ENCODE measurements at regions not wholly inside any gene's neighbourhood (a gene's known extent, or its start where the extent isn't known, plus 50 kb on each side); places are given as distances from the start of the nearest gene placed in this dataset.
"Not testable (repeated sequence)": the region's sequence is repeated elsewhere in the genome, so short reads cannot be mapped to it uniquely, and the experiment has no call there.

GRCh38 chr5:36450229-36451014 lies 148.7 kb upstream of the RANBP3L start:
- H3K9ac ChIP-seq (ENCODE audit: low read length): no peak overlapping the region
- no peaks in the 10 kb centered on the region for H3K36me3 ChIP-seq (ENCODE audit: control insufficient read depth, insufficient read depth, low read length, severe bottlenecking)
- DNase-seq (ENCODE audit: low read depth): peak; percentile 36
- no peaks in the 10 kb centered on the region for H3K9me3 ChIP-seq (ENCODE audit: control insufficient read depth, low read length)
- H3K27me3 ChIP-seq (replicated peaks; ENCODE audit: control insufficient read depth, insufficient read depth, low read length): no peaks in the 10 kb centered on the region
- H3K4me3 ChIP-seq (ENCODE audit: low read length): peak overlapping the region; percentile 2
- H3K4me1 ChIP-seq (ENCODE audit: control insufficient read depth, insufficient read depth, low read length): peaks cover 9% of the 10 kb centered on the region

GRCh38 chr5:36452424-36453006 lies 150.8 kb upstream of the RANBP3L start:
- H3K27me3 ChIP-seq (replicated peaks; ENCODE audit: control insufficient read depth, insufficient read depth, low read length): no peaks in the 10 kb centered on the region
- no peak overlapping the region for H3K9ac ChIP-seq (ENCODE audit: low read length)
- H3K9me3 ChIP-seq (ENCODE audit: control insufficient read depth, low read length): no peaks in the 10 kb centered on the region
- no peak overlapping the region for H3K4me3 ChIP-seq (ENCODE audit: low read length)
- DNase-seq (ENCODE audit: low read depth): no peak
- peaks cover 9% of the 10 kb centered on the region for H3K4me1 ChIP-seq (ENCODE audit: control insufficient read depth, insufficient read depth, low read length)
- H3K36me3 ChIP-seq (ENCODE audit: control insufficient read depth, insufficient read depth, low read length, severe bottlenecking): no peaks in the 10 kb centered on the region

GRCh38 chr5:36457511-36458270 lies 148.7 kb upstream of the SLC1A3 start:
- Histone ChIP-seq H3K4me3 (ENCODE audit: low read length) (no peak overlapping the region), H3K9me3 (ENCODE audit: control insufficient read depth, low read length) (no peaks in the 10 kb centered on the region), H3K36me3 (ENCODE audit: control insufficient read depth, insufficient read depth, low read length, severe bottlenecking) (no peaks in the 10 kb centered on the region), H3K27me3 (replicated peaks; ENCODE audit: control insufficient read depth, insufficient read depth, low read length) (peaks cover 3% of the 10 kb centered on the region), H3K4me1 (ENCODE audit: control insufficient read depth, insufficient read depth, low read length) (peaks cover 5% of the 10 kb centered on the region), H3K9ac (ENCODE audit: low read length) (no peak overlapping the region)
- no peak for DNase-seq (ENCODE audit: low read depth)

- Histone ChIP-seq H3K9ac (ENCODE audit: low read length) (no peak overlapping the region), H3K4me3 (ENCODE audit: low read length) (no peak overlapping the region), H3K27me3 (replicated peaks; ENCODE audit: control insufficient read depth, insufficient read depth, low read length) (peaks cover 4% of the 10 kb centered on the region), H3K4me1 (ENCODE audit: control insufficient read depth, insufficient read depth, low read length) (peaks cover 5% of the 10 kb centered on the region), H3K36me3 (ENCODE audit: control insufficient read depth, insufficient read depth, low read length, severe bottlenecking) (no peaks in the 10 kb centered on the region), H3K9me3 (ENCODE audit: control insufficient read depth, low read length) (no peaks in the 10 kb centered on the region)
- DNase-seq (ENCODE audit: low read depth): no peak
Measured at GRCh38 chr5:36458746-36459145, 147.7 kb upstream of the SLC1A3 start.

- H3K27me3 ChIP-seq (replicated peaks; ENCODE audit: control insufficient read depth, insufficient read depth, low read length): peaks cover 4% of the 10 kb centered on the region
- no peak overlapping the region for H3K9ac ChIP-seq (ENCODE audit: low read length)
- H3K9me3 ChIP-seq (ENCODE audit: control insufficient read depth, low read length): no peaks in the 10 kb centered on the region
- H3K36me3 ChIP-seq (ENCODE audit: control insufficient read depth, insufficient read depth, low read length, severe bottlenecking): no peaks in the 10 kb centered on the region
- H3K4me3 ChIP-seq (ENCODE audit: low read length): no peak overlapping the region
- DNase-seq (ENCODE audit: low read depth): no peak
- peaks cover 5% of the 10 kb centered on the region for H3K4me1 ChIP-seq (ENCODE audit: control insufficient read depth, insufficient read depth, low read length)
Measured at GRCh38 chr5:36459176-36460135, 146.9 kb upstream of the SLC1A3 start.

- no peak for DNase-seq (ENCODE audit: low read depth)
Measured at GRCh38 chr5:36462295-36463021, 143.9 kb upstream of the SLC1A3 start.

GRCh38 chr5:36475942-36476341 lies 130.5 kb upstream of the SLC1A3 start:
- H3K9me3 ChIP-seq (ENCODE audit: control insufficient read depth, low read length); H3K36me3 ChIP-seq (ENCODE audit: control insufficient read depth, insufficient read depth, low read length, severe bottlenecking); H3K4me1 ChIP-seq (ENCODE audit: control insufficient read depth, insufficient read depth, low read length); H3K27me3 ChIP-seq (replicated peaks; ENCODE audit: control insufficient read depth, insufficient read depth, low read length); H3K4me3 ChIP-seq (ENCODE audit: low read length); DNase-seq (ENCODE audit: low read depth); H3K9ac ChIP-seq (ENCODE audit: low read length): not testable (repeated sequence)

More at GRCh38 chr5:36462295-36463021, 143.9 kb upstream of the SLC1A3 start:
- H3K9ac ChIP-seq (ENCODE audit: low read length): no peak overlapping the region
- H3K4me1 ChIP-seq (ENCODE audit: control insufficient read depth, insufficient read depth, low read length): peaks cover 5% of the 10 kb centered on the region
- H3K4me3 ChIP-seq (ENCODE audit: low read length): no peak overlapping the region
- peaks cover 4% of the 10 kb centered on the region for H3K27me3 ChIP-seq (replicated peaks; ENCODE audit: control insufficient read depth, insufficient read depth, low read length)
- H3K36me3 ChIP-seq (ENCODE audit: control insufficient read depth, insufficient read depth, low read length, severe bottlenecking): no peaks in the 10 kb centered on the region
- H3K9me3 ChIP-seq (ENCODE audit: control insufficient read depth, low read length): peaks cover 4% of the 10 kb centered on the region

- H3K9me3 ChIP-seq (ENCODE audit: control insufficient read depth, low read length): no peaks in the 10 kb centered on the region
- no peak for DNase-seq (ENCODE audit: low read depth)
- no peak overlapping the region for H3K4me3 ChIP-seq (ENCODE audit: low read length)
- no peaks in the 10 kb centered on the region for H3K27me3 ChIP-seq (replicated peaks; ENCODE audit: control insufficient read depth, insufficient read depth, low read length)
- H3K4me1 ChIP-seq (ENCODE audit: control insufficient read depth, insufficient read depth, low read length): no peaks in the 10 kb centered on the region
- H3K36me3 ChIP-seq (ENCODE audit: control insufficient read depth, insufficient read depth, low read length, severe bottlenecking): no peaks in the 10 kb centered on the region
- H3K9ac ChIP-seq (ENCODE audit: low read length): no peak overlapping the region
Measured at GRCh38 chr5:36478646-36479317, 127.6 kb upstream of the SLC1A3 start.

GRCh38 chr5:36481454-36482120 lies 124.8 kb upstream of the SLC1A3 start:
- no peaks in the 10 kb centered on the region for H3K36me3 ChIP-seq (ENCODE audit: control insufficient read depth, insufficient read depth, low read length, severe bottlenecking)
- no peaks in the 10 kb centered on the region for H3K9me3 ChIP-seq (ENCODE audit: control insufficient read depth, low read length)
- H3K27me3 ChIP-seq (replicated peaks; ENCODE audit: control insufficient read depth, insufficient read depth, low read length): no peaks in the 10 kb centered on the region
- no peak for DNase-seq (ENCODE audit: low read depth)
- H3K9ac ChIP-seq (ENCODE audit: low read length): no peak overlapping the region
- no peak overlapping the region for H3K4me3 ChIP-seq (ENCODE audit: low read length)
- H3K4me1 ChIP-seq (ENCODE audit: control insufficient read depth, insufficient read depth, low read length): no peaks in the 10 kb centered on the region
